ENCODE measurements at regions not wholly inside any gene's neighbourhood (a gene's known extent, or its start where the extent isn't known, plus 50 kb on each side); places are given as distances from the start of the nearest gene placed in this dataset.

DNA sequence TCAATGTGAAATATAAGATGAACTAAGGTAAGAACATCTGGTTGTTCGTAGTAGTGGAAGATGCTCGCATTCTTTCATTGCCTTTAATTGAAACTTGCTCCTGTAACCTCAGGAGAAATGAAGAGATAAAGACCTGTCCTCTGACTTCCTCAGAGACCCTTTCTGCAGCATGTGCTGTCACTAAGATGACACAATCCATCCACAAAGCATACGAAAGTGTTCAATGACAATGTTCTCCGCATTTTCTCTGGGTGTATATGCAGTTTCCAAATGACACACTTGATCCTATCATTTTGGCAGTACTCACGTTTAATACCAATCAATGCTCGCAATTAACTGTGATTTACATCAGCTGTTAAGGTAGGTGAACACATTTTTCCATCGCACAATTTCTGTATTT is 65.8 kb downstream of the PRL start:
- no peak for ATAC-seq

DNA sequence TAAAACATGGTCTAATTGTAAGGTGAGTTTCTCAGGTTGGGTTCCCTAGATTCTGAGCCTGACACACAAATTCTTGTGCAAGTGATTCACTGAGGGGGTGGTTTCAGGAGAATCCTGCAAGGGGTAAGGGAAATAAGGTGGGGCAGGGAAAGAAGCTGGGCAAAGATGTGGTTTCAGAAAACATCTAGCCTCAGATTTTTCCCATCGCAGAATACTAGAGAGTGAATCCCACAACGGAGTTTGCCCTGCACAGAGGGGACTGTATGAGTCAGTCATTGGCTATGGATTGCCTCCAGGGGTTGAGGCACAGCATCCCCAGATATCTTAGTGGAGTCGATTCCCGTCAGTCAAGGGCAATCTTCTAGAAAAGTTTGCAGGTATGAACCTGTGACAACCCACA is 65.2 kb downstream of the PRL start:
- no peaks in the 10 kb centered on the region for H3K36me3 ChIP-seq
- TF ChIP-seq, protein P1, sequence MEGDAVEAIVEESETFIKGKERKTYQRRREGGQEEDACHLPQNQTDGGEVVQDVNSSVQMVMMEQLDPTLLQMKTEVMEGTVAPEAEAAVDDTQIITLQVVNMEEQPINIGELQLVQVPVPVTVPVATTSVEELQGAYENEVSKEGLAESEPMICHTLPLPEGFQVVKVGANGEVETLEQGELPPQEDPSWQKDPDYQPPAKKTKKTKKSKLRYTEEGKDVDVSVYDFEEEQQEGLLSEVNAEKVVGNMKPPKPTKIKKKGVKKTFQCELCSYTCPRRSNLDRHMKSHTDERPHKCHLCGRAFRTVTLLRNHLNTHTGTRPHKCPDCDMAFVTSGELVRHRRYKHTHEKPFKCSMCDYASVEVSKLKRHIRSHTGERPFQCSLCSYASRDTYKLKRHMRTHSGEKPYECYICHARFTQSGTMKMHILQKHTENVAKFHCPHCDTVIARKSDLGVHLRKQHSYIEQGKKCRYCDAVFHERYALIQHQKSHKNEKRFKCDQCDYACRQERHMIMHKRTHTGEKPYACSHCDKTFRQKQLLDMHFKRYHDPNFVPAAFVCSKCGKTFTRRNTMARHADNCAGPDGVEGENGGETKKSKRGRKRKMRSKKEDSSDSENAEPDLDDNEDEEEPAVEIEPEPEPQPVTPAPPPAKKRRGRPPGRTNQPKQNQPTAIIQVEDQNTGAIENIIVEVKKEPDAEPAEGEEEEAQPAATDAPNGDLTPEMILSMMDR (IDR thresholded peaks at IDR 0.05) = no peak

More for the DNA sequence above, 65.8 kb downstream of the PRL start:
- TF ChIP-seq, protein P1 (IDR thresholded peaks at IDR 0.05) = no peak
- no peak for DNase-seq
- Histone ChIP-seq H3K4me3 (no peak overlapping the region), H3K27ac (no peak overlapping the region), H3K9me3 (no peaks in the 10 kb centered on the region), H3K4me1 (peaks cover 6% of the 10 kb centered on the region), H3K36me3 (no peaks in the 10 kb centered on the region), H3K27me3 (ENCODE audit: low read depth) (no peaks in the 10 kb centered on the region)
- intact Hi-C loops (cut with DNase I) = no loop called here

DNA sequence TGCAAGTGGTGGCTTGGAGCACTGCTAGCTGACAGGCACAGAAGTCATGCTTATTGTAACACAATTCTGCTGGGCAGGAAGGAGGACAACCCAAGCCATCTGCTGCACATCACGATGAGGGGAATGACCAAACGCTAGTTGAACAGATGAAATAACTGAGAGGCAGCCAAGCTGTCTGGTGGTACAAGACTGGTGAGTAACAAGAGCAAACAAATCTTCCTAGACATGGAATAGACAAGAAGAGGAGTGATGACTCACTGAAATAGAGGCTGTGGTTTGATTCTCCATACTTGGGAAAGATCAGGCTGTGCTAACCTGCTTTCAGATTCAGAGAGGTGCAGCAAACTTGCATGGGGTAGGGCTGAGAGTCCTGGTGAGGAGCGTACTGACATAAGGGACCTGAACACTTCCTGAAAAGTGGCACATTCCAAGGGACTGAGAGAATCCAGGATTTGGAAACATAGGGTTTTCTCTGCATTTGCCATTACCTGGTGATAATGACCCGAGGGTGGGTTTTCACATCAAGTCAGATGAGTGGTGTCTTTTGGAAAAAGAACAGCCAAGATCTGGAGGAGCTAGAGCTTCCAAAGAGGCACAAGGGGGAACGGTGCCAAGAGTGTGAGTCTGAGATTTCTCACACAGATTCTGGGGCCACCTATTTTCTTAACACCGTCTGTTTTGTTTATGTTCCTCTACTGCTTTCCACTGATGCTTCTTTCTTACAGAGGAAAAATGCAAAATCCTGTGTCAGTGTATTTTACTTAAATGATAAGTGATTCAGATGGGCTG is 60.0 kb downstream of the PRL start:
- H3K9me3 ChIP-seq = no peaks in the 10 kb centered on the region
- H3K4me1 ChIP-seq = no peaks in the 10 kb centered on the region
- DNase-seq = no peak
- no peak overlapping the region for H3K27ac ChIP-seq
- no peak for ATAC-seq
- no peaks in the 10 kb centered on the region for H3K36me3 ChIP-seq
- TF ChIP-seq, protein P1 (IDR thresholded peaks at IDR 0.05) = no peak
- no peaks in the 10 kb centered on the region for H3K27me3 ChIP-seq (ENCODE audit: low read depth)
- intact Hi-C loops (cut with DNase I) = no loop called here
- H3K4me3 ChIP-seq = no peak overlapping the region

More for the DNA sequence above, 65.2 kb downstream of the PRL start:
- H3K4me1 ChIP-seq = peaks cover 6% of the 10 kb centered on the region
- intact Hi-C loops (cut with DNase I) = no loop called here
- H3K27ac ChIP-seq = no peak overlapping the region
- no peaks in the 10 kb centered on the region for H3K27me3 ChIP-seq (ENCODE audit: low read depth)
- no peak for ATAC-seq
- DNase-seq = no peak
- H3K4me3 ChIP-seq = no peak overlapping the region
- no peaks in the 10 kb centered on the region for H3K9me3 ChIP-seq

Measured in lower lobe of right lung (tissue), 2 donors.